ENCODE measurements at regions not wholly inside any gene's neighbourhood (a gene's known extent, or its start where the extent isn't known, plus 50 kb on each side); places are given as distances from the start of the nearest gene placed in this dataset.

GRCh38 chr1:193411215-193411614 is 224.8 kb upstream of the B3GALT2 start:
- TF ChIP-seq, protein P1, sequence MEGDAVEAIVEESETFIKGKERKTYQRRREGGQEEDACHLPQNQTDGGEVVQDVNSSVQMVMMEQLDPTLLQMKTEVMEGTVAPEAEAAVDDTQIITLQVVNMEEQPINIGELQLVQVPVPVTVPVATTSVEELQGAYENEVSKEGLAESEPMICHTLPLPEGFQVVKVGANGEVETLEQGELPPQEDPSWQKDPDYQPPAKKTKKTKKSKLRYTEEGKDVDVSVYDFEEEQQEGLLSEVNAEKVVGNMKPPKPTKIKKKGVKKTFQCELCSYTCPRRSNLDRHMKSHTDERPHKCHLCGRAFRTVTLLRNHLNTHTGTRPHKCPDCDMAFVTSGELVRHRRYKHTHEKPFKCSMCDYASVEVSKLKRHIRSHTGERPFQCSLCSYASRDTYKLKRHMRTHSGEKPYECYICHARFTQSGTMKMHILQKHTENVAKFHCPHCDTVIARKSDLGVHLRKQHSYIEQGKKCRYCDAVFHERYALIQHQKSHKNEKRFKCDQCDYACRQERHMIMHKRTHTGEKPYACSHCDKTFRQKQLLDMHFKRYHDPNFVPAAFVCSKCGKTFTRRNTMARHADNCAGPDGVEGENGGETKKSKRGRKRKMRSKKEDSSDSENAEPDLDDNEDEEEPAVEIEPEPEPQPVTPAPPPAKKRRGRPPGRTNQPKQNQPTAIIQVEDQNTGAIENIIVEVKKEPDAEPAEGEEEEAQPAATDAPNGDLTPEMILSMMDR (IDR thresholded peaks at IDR 0.05 in 2 of 3, conservative IDR thresholded peaks at IDR 0.05 in 1 of 3; ENCODE audit: insufficient read depth in 2 of 3, low read depth in 1 of 3, low read length in 3 of 3) = no peak
- no peak for TF ChIP-seq SNRNP70 (optimal IDR thresholded peaks at IDR 0.05; ENCODE audit: low read depth, low read length)
- no peak for TF ChIP-seq ELK1 (CRISPR knock-in tag; IDR thresholded peaks at IDR 0.05)
- no peak for TF ChIP-seq FOXP4 (CRISPR knock-in tag; IDR thresholded peaks at IDR 0.05; ENCODE audit: borderline replicate concordance)

Data from K562 (cell line).